HG02678 (cell line): ENCODE measurements at regions not wholly inside any gene's neighbourhood (a gene's known extent, or its start where the extent isn't known, plus 50 kb on each side); places are given as distances from the start of the nearest gene placed in this dataset.
"Not testable (repeated sequence)": the region's sequence is repeated elsewhere in the genome, so short reads cannot be mapped to it uniquely, and the experiment has no call there.

Source experiments
- ATAC-seq: cut with Tn5 transposase; IDR thresholded peaks from one replicate; pipeline ENCODE4 v1.9.1; 2021; ENCODE audit warnings: mild to moderate bottlenecking, moderate library complexity; ENCODE audit not compliant: unreplicated experiment

DNA sequence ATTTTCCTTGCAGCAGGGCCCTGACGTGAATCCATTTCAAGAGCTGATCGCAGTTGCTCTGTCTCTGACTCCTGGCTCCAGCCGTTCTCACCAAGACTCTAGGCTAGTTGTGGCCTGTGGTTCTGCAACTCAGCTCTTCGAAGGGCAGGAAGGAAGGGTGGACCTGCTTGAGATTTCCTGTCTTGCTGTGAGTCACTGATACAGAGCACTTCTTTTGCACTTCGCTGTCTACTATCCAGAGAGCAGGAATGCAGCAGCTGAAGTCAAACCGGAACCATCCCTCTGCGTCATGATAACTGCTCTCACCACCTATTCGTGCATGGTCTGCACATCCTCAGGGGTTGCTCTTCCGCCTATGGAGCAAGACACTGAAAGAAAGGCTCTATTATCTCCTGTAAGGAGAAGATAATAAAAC is 59.7 kb downstream of the RAP2B start:
- peak; percentile 88 for ATAC-seq

- ATAC-seq, result not testable (repeated sequence)
Measured at GRCh38 chr3:153226877-153227276, 64.9 kb downstream of the RAP2B start.

GRCh38 chr3:153230427-153230826 is 68.4 kb downstream of the RAP2B start:
- not testable (repeated sequence) for ATAC-seq

- not testable (repeated sequence) for ATAC-seq
Measured at GRCh38 chr3:153231245-153231644, 69.2 kb downstream of the RAP2B start.

- ATAC-seq, result not testable (repeated sequence)
Measured at GRCh38 chr3:153232050-153232752, 70.2 kb downstream of the RAP2B start.

DNA sequence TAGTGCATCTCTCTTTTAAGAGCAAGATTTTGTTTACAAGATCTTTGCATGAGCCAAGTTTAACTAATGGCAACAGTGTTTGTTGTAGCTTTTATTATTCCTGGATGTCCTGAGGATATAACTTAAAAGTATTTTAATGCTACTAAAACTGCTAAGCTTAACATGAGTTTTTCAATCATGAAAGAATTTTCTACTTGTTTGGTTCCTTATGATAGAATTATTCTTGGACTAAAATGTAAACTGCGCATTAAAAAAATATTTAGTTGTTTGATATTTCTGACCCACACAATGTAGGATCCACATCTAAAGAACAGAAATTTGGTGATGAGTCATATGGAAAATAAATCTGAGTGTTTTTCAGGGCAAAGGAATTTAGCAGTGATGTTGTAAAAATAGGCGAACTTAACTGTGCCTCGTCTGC is 70.8 kb downstream of the RAP2B start:
- ATAC-seq, result no peak

DNA sequence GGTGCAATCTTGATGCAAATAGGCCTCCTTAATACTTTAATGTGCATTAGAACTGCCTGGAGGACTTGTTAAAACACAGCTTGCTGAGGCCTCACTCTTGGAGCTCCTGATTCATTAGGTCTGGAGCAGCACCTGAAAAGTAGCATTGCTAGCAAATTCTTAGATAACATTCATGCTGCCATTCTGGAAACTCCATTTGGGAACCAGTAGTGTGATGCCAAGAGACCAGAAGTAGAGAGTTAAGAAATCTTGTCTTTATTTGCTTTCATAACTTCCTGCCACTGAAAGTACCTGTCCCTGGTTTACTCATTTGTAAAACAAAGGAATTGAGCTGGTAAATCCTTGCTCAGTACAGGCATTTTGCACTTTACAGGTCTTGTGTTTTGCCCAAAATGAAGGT is 72.0 kb downstream of the RAP2B start:
- ATAC-seq, result no peak

DNA sequence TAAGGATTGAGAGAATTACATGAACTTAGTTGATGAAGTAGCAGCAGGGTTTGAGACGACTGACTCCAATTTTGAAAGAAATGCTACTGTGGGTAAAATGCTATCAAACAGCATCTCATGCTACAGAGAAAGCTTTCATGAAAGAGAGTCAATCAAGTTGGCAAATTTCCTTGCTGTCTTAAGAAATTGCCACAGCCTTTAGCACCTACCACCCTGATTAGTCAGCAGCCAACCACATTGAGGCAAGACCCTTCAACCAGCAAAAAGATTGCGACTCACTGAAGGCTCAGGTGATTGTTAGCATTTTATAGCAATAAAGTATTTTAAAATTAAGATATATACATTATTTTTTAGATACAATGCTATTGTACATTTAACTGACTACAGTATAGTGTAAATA is 80.9 kb downstream of the RAP2B start:
- no peak for ATAC-seq

GRCh38 chr3:153244961-153245360 is 82.9 kb downstream of the RAP2B start:
- ATAC-seq, result no peak

DNA sequence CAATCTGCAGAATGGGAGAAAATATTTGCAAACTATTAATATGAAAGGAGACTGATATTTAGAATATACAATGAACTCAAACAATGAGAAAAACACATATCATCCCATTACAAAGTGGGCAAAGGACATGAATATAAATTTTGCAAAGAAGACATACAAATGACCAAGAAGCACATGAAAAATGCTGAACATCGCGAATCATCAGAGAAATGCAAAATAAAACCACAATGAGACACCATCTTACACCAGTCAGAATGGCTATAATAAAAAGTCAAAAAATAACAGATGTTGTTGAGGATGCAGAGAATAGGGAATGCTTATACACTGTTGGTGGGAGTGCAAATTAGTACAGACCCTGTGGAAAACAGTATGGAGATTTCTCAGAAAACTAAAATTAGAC is 83.6 kb downstream of the RAP2B start:
- no peak for ATAC-seq

GRCh38 chr3:153246331-153246730 is 84.3 kb downstream of the RAP2B start:
- no peak for ATAC-seq

DNA sequence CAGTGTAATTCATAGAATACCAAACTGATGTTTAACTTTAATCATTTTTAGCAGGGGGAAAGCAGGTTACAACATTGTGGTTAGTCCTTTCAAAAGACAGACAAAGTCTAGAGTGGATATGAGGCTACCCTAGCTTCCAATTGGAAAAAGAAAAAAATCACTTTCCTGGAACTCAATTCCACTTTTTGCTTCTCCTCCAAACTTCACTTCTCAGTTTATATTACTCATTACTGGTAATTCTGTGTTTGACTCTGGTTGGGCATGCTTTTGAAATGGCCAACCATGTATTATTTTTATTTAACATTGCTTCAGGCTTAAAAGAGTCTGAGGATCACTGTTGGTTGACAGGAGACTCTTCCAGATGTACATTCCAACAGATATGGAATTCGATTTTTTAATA is 84.8 kb downstream of the RAP2B start:
- ATAC-seq, result no peak

- no peak for ATAC-seq
Measured at GRCh38 chr3:153247331-153248330, 85.6 kb downstream of the RAP2B start.

DNA sequence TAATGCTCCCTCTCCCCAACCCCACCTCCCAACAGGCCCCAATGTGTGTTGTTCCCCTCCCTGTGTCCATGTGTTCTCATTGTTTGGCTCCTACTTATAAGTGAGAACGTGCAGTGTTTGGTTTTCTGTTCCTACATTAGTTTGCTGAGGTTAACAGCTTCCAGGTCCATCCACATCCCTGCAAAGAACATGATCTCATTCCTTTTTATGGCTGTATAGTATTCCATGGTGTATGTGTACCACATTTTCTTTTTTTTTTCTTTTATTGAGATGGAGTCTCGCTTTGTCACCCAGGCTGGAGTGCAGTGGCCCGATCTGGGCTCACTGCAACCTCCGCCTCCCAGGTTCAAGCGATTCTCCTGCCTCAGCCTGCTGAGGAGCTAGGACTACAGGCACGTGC is 86.8 kb downstream of the RAP2B start:
- ATAC-seq, result not testable (repeated sequence)

DNA sequence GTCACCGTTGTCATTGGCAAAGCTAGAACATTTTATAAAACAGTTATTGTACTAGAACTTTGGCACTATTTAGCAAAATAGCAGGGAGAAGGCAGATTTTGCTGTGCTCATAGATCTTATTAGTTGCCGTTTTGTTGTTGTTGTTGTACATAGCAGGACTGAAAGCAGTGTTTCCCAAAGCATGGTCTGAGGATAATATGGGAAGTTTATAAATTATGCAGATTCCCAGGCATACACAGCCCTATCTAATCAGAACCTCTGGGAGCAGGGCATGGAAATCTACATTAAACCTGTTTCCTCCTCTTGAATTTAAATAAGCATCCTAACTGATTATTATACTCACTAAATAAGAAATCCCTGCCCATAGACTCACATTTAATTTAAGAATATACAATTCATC is 87.9 kb downstream of the RAP2B start:
- no peak for ATAC-seq

DNA sequence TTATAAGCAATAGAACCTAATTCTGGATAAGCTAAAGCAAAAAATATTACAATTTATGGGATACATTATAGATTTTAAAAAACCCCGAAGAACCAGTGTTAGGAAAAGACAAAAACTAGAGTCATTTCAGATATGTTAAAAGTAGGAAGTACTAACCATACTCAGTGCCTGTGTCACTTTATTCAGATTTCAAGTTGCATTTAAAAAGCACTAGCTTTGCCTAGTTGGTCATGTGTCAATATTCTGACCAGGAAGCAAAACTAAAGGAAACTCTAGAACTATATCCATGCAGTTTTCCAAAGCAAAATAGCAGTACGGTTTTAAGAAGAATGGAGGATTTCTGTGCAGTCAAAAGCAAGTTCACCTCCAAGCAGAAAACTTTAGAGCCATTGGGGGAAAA is 88.4 kb downstream of the RAP2B start:
- no peak for ATAC-seq

GRCh38 chr3:153252963-153253362 is 90.9 kb downstream of the RAP2B start:
- ATAC-seq, result no peak

DNA sequence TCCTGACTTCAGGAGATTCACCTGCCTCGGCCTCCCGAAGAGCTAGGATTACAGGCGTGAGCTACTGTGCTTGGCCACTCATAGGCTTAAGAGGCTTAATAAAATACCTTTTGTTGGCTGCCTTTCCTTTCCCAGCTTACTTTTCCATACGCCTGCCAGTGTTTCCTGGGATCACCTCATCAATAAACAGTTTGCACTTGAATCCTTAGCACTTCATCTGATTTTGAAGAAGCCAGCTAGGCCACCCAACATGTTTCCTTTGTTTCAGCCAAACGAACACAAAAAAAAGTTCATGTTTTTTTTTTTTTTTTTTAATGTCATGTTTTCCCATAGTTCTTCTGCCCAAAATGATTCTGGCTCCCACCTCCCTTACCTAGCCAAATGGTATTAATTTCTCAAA is 92.3 kb downstream of the RAP2B start:
- ATAC-seq, result no peak

DNA sequence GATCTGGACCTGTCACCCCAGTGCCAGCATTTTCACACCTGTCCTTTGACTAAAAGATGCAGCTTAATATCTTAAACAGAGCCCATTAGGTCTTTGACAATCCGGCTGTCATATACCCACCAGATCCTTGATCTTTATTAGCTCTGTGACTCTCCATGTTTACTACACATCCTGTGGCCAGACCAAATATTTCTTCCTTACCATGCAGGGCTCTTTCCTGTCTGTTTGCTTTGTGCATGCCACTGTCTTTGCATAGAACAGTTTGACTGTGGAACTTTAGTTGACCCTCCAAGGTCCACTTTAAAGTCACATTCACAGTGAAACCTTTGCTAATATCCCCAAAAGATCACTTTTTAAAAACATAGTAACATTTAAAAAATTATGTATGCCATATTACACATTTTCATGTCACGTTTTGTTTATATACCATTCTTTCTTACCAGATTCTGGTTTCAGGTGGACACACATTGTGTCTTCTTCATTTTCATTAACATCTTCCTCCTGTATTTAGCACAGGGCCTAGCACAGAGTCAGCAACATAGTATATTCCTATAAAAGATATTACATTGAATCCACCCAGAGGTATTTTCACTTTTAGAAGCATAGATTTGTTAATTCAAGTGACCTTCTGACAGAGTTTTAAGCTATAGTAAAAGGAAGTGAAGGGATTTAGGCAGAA is 95.8 kb downstream of the RAP2B start:
- no peak for ATAC-seq

DNA sequence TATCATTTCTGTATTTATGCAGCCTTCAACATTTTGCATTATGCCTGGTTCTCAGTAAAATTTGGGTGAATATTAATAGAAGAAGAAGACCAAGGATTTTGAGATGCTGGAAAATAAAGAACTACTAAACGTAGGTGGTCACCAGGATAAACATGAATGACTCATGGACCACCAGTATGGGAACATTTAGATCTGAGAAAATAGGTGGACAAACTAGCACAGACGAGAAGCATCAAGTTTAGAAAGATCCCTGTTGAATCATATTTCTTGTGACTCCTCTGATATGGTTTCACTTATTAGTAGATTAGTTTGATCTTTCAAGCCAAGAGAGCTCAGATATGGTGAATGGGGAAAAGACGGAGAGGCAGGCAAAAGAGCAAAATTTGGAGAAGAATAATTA is 97.9 kb downstream of the RAP2B start:
- no peak for ATAC-seq

DNA sequence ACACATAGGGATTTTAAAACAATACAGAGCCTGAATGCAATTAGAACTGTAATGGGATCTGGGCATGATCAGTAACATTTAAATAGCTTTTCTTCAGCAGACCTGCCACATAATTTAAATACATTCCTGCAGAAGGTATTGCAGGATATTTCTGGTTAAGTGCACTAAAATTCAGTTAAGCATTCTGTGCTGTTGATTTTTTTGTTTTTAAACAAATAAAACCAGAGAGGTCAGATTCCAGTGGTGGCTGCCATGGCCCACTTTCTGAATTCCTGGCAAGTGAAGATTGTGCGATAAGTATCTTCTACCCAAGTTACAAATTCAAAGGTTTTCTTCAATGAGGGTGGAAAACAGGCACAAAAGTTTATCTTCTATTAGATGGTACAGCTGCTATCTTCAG is 98.7 kb downstream of the RAP2B start:
- no peak for ATAC-seq
